Jurkat, Clone E6-1 (cell line): ENCODE measurements at regions not wholly inside any gene's neighbourhood (a gene's known extent, or its start where the extent isn't known, plus 50 kb on each side); places are given as distances from the start of the nearest gene placed in this dataset.
"Not testable (repeated sequence)": the region's sequence is repeated elsewhere in the genome, so short reads cannot be mapped to it uniquely, and the experiment has no call there.

Experiments
- DNase-seq: peaks from one replicate; pipeline ENCODE4 v3.0.0-alpha.2; 2011; ENCODE audit warnings: low read depth, low spot score
- H3K4me3 ChIP-seq: 2 replicates; pipeline ENCODE4 v1.5.1; 2011; ENCODE audit warnings: mild to moderate bottlenecking, low read length, control low read depth, moderate library complexity

DNA sequence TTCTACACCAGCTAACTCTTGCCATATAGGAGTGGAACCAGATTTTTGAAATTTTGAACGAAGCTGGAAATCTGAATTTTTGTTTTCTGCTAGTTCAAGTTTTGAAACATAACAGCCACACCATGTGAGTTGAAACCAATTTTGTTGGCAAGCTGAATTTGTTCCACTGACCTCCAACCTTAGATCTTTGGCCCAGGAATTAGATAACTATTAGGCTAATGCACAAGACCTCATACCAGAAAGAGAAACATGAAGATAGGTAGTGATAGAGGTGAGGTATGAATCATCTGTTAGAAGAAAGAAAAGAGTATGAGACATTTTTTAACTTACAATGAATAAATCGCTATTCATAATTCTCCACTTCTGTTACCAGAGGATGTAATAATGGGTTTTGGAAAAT is 76.8 kb upstream of the ACSL1 start:
- H3K4me3 ChIP-seq, result no peak overlapping the region
- DNase-seq, result no peak

DNA sequence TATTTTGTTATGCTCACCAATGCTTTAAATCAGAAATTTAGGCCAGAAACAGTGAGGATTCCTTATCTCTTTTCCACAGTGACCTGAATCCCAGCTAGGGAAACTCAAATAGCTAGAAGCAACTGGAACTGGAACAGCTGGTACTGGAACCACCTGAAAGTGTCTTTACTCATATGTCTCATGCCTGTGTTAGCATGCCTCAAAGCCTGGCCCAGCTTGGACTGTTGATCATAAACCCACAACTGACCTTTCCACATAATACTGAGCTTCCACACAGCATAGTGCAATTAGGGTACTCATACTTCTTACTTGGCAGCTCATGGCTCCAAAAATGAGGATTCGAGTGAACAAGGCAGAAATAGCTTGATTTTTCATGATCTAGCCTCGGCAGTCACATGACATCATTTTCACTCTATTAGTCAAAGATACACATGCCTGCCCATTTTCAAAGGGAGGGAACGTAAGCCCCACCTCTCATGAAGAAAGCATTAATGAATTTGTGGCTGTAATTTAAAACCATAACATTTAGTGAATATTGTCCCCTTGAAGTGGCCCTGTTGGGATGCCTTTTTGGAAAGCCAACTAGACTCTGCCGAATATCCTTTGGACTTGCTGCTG is 80.8 kb upstream of the ACSL1 start:
- H3K4me3 ChIP-seq, result no peak overlapping the region
- no peak for DNase-seq

GRCh38 chr4:184907216-184907615 is 81.4 kb upstream of the ACSL1 start:
- DNase-seq, result no peak

GRCh38 chr4:184907810-184908209 is 82.0 kb upstream of the ACSL1 start:
- H3K4me3 ChIP-seq, result no peak overlapping the region
- DNase-seq, result no peak

More at GRCh38 chr4:184907216-184907615, 81.4 kb upstream of the ACSL1 start:
- no peak overlapping the region for H3K4me3 ChIP-seq

GRCh38 chr4:184911310-184911709 is 85.5 kb upstream of the ACSL1 start:
- DNase-seq, result no peak
- no peak overlapping the region for H3K4me3 ChIP-seq

GRCh38 chr4:184913356-184914143 is 87.8 kb upstream of the ACSL1 start:
- H3K4me3 ChIP-seq, result no peak overlapping the region
- no peak for DNase-seq

DNA sequence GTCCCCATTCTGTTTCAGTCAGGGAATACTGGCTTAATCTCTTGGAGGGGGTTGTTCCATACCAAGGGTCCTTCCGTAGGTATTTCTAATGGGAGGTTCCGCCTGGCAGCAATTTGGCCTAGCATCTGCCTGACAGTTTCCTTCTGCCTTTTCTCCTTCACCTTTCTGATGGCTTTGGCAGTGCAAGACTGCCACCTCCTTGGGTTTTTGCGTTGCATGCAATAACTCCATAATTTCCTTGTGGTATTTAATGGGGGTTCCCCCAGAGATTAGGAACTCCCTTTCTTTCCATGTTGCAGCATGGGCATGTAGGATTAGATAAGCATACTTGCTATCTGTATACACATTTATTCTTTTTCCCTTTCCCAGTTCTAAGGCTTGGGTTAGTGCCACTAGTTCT is 93.0 kb upstream of the ACSL1 start:
- DNase-seq, H3K4me3 ChIP-seq: not testable (repeated sequence)

- no peak for DNase-seq
- H3K4me3 ChIP-seq, result no peak overlapping the region
Measured at GRCh38 chr4:184921456-184921855, 95.7 kb upstream of the ACSL1 start.

DNA sequence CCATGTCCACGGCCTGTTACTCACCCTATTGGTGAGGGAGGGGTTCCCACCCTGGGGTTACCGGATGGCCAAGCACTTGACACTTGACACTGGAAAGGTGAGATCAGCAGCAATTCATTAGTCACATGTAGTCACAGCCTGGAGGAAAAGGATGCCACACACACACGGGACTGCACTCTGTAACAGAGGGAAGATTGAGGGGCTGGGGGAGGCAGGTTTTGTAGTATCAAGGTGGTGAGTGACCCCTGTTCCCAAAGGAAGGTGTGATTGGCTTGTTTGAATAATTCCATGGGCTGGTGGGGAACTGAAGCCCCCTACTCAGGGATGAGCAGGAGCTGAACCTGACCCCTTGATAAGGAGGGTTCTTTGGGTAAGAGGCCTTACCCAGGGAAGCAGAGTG is 96.0 kb upstream of the HELT start:
- no peak overlapping the region for H3K4me3 ChIP-seq
- DNase-seq, result no peak

GRCh38 chr4:184924516-184924915 is 93.8 kb upstream of the HELT start:
- DNase-seq, result no peak
- H3K4me3 ChIP-seq, result no peak overlapping the region

DNA sequence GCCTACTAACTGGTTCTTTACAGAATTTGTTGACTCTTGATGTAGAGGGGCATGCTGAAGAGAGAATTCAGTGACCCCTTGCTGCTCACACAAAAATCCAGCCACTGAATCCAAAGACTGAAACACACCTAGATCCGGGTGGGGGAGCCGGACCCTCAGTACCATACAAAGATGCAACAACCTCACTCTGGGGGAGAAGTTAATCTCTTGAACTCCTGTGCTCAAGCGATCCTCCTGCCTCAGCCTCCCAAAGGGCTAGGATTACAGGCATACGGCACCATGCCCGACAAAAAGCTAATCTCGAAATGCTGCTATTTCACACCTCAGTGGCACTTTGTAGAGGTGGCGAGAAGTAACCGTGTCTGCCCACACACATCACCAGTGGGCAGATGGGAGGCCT is 88.8 kb upstream of the HELT start:
- DNase-seq, result no peak
- H3K4me3 ChIP-seq, result no peak overlapping the region

- no peak for DNase-seq
- no peak overlapping the region for H3K4me3 ChIP-seq
Measured at GRCh38 chr4:184930026-184930425, 88.3 kb upstream of the HELT start.

DNA sequence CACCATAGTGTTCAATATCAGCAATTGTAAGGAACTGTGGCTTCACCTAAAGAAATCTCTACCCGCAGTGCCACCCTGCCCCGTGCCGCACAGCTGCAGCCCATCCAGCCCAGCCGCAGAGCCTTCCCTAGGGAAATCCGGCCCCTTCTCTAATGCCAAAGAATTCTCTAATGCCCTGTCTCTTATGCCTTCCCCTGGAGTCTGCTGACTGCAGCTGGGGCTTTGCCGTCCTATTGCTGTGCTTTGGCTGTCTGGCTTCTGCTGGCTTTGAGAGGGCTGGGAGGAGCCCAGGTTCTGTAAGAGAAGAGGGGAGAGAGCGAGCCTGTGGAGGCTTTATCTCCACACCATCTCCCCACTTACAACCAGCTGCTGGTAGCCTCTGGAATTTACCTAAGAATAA is 85.9 kb upstream of the HELT start:
- H3K4me3 ChIP-seq, result no peak overlapping the region
- no peak for DNase-seq

GRCh38 chr4:184933311-184933710 is 85.0 kb upstream of the HELT start:
- no peak overlapping the region for H3K4me3 ChIP-seq
- no peak for DNase-seq

- DNase-seq, result no peak
- no peak overlapping the region for H3K4me3 ChIP-seq
Measured at GRCh38 chr4:184934184-184934583, 84.1 kb upstream of the HELT start.

DNA sequence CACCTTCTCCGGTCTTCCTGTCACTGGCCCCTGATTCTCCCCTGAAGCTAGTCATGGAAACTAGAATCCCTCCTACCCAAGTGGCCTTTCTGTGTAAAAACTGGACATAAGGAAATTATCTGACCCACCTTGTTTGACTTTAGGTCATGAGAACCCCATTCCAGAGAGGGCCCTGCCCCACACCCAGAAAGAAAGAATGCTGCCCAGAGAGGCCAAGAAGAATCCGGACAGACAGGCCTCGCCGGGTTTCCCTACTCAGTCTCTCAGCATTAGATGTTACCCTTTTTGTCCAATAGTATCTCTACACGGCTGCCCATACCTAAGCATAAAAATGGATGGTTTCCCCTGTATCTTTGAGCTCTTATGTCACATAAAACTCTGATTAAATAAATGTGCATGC is 83.3 kb upstream of the HELT start:
- H3K4me3 ChIP-seq, result no peak overlapping the region
- no peak for DNase-seq

DNA sequence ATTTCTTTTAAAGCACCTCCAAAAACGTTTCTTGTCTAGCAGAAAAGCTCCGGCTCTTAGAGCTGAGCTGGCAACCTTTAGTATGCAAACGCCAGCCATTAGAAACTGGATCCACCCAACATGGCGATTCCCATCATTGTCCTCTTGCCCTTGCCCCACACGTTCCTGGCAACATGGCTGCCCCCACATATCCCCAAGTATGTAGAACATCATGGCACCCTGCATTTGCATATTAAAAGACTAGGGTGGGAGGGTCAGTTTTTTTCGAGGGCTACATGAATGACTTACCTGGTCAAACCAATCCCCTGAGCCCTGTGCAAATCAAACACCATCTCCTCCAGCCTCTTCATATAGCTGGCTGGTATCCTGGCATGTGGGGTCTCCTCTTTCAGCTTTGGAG is 82.2 kb upstream of the HELT start:
- DNase-seq, result no peak
- H3K4me3 ChIP-seq, result no peak overlapping the region

GRCh38 chr4:184937030-184937710 is 81.1 kb upstream of the HELT start:
- H3K4me3 ChIP-seq, result no peak overlapping the region
- no peak for DNase-seq

GRCh38 chr4:184937745-184938144 is 80.5 kb upstream of the HELT start:
- no peak overlapping the region for H3K4me3 ChIP-seq
- DNase-seq, result no peak

GRCh38 chr4:184938871-184939270 is 79.4 kb upstream of the HELT start:
- H3K4me3 ChIP-seq, result no peak overlapping the region
- no peak for DNase-seq
